HL-60 (cell line): ENCODE measurements at regions not wholly inside any gene's neighbourhood (a gene's known extent, or its start where the extent isn't known, plus 50 kb on each side); places are given as distances from the start of the nearest gene placed in this dataset.

ENCODE experiments used
- CTCF ChIP-seq: IDR thresholded peaks from one replicate; pipeline ENCODE4 v1.5.1; 2011; ENCODE audit warnings: low read length, control low read depth, inconsistent platforms; ENCODE audit not compliant: insufficient read depth
- GABPA ChIP-seq: IDR thresholded peaks from 2 replicates; pipeline ENCODE4 v1.6.1; 2012; ENCODE audit warnings: low read depth
- POLR2AphosphoS5 ChIP-seq: IDR thresholded peaks from 2 replicates; pipeline ENCODE4 v1.6.1; 2012; ENCODE audit warnings: low read depth

- TF ChIP-seq CTCF = no peak
- TF ChIP-seq GABPA = no peak
- no peak for TF ChIP-seq POLR2AphosphoS5
Observed at GRCh38 chr3:165440380-165440779, 244.2 kb upstream of the SLITRK3 start.
